H1 (cell line): ENCODE measurements at regions not wholly inside any gene's neighbourhood (a gene's known extent, or its start where the extent isn't known, plus 50 kb on each side); places are given as distances from the start of the nearest gene placed in this dataset.

ENCODE experiments used
- CBX5 ChIP-seq: fragments of 300-800, 300-1000 bp; sonication (generic); IDR thresholded peaks from 2 replicates; pipeline ENCODE4 v1.7.1; 2016; ENCODE audit warnings: antibody characterized with exemption, low read length, low read depth
- FOSL1 ChIP-seq: IDR thresholded peaks from 2 replicates; pipeline ENCODE4 v1.6.1; 2011; ENCODE audit warnings: mild to moderate bottlenecking, low read depth, low read length, moderate library complexity; ENCODE audit not compliant: insufficient read depth
- KDM1A ChIP-seq: fragments of 200-600, 300-600 bp; sonication (generic); IDR thresholded peaks from 2 replicates; pipeline ENCODE4 v1.7.1; 2016; ENCODE audit warnings: mild to moderate bottlenecking, low read length, borderline replicate concordance
- POLR2A ChIP-seq, 2 experiments: IDR thresholded peaks; 1 replicate in 1 of 2; 2 replicates in 1 of 2; pipeline ENCODE4 v1.6.1; 2011; ENCODE audit warnings: low read depth in 2 of 2, low read length in 2 of 2, mild to moderate bottlenecking in 2 of 2; ENCODE audit errors: control extremely low read depth in 1 of 2
- RAD21 ChIP-seq, 2 experiments: IDR thresholded peaks in 1 of 2; conservative IDR thresholded peaks in 1 of 2; 2 replicates each; pipeline ENCODE4 v1.6.1; 2011; ENCODE audit warnings: low read depth in 2 of 2, low read length in 2 of 2, improper control_type of control experiment in 1 of 2, inconsistent platforms in 1 of 2, mild to moderate bottlenecking in 1 of 2, moderate library complexity in 1 of 2

GRCh38 chr18:22322243-22322691 is 95.4 kb downstream of the CTAGE1 start (continued):
- no peak for TF ChIP-seq RAD21 (IDR thresholded peaks at IDR 0.05 in 1 of 2, conservative IDR thresholded peaks at IDR 0.05 in 1 of 2; ENCODE audit: low read depth in 2 of 2, low read length in 2 of 2)
- no peak for TF ChIP-seq KDM1A
- TF ChIP-seq POLR2A (IDR thresholded peaks at IDR 0.05; ENCODE audit: control extremely low read depth in 1 of 2, low read depth in 2 of 2, low read length in 2 of 2), result no peak
- no peak for TF ChIP-seq CBX5
- no peak for TF ChIP-seq FOSL1
